K562 (cell line): ENCODE measurements at regions not wholly inside any gene's neighbourhood (a gene's known extent, or its start where the extent isn't known, plus 50 kb on each side); places are given as distances from the start of the nearest gene placed in this dataset.

Experiments used
- EZH2 ChIP-seq: IDR thresholded peaks from 2 replicates; pipeline ENCODE4 v1.6.1; 2012; ENCODE audit warnings: low read depth, mild to moderate bottlenecking, inconsistent platforms, low read length, borderline replicate concordance
- POLR2A ChIP-seq: fragments of 450-650 bp; conservative IDR thresholded peaks from 2 replicates; pipeline ENCODE4 v1.6.1; 2016

DNA sequence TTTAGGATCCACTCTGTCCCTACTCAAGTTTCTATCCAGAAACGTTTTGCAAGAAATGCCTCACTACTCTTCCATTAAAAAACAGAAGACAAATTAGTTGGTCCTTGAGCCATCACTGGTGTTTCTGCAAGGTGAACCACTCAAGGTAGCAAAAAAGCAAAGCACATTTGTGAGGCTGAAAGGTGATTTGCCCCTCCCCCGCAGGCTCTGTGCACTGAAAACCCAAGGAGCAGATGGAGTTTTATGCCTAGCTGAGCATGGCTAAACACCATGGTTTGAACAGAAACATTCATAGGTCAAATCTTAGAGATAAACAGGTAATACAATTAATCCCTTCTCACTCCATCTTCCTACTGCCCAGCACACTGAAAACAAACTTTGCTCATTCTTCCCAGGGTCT is 538.2 kb upstream of the CDH5 start:
- TF ChIP-seq POLR2A (no peak), EZH2 (no peak)
